Left forelimb (tissue), 1 donor: ENCODE measurements at regions not wholly inside any gene's neighbourhood (a gene's known extent, or its start where the extent isn't known, plus 50 kb on each side); places are given as distances from the start of the nearest gene placed in this dataset.

Source experiments
- DNase-seq: peaks from one replicate; pipeline ENCODE4 v3.0.0-alpha.2; 2018; ENCODE audit warnings: low spot score

DNA sequence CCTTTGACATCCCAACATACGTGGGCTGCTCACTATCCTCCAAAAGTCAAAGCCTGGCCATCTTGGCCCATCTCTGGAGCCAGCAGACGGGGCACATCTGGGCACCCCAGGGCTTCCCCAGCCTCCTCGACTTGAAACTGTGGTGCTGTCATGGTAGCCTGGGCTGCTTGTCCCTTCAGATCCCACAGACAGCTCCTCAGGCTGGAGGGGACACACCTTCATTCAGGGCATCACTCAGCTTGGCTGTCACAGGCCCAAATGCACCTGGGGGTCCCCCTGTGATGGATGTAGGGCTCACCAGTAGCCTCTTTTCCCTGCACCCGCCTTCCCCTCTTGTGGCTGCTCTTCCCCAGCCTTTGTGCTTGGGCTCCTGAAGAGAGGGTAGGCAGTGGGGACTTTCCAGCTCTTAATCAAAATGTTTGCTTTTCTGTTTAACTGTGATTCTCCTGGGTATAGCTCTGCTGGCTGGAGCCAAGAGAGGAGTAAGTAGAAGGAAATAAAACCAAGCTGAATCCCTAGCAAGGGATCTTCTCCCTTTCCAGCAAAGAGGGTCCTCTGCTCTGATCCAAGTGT, 92.3 kb downstream of the GYPC start:
- no peak for DNase-seq

DNA sequence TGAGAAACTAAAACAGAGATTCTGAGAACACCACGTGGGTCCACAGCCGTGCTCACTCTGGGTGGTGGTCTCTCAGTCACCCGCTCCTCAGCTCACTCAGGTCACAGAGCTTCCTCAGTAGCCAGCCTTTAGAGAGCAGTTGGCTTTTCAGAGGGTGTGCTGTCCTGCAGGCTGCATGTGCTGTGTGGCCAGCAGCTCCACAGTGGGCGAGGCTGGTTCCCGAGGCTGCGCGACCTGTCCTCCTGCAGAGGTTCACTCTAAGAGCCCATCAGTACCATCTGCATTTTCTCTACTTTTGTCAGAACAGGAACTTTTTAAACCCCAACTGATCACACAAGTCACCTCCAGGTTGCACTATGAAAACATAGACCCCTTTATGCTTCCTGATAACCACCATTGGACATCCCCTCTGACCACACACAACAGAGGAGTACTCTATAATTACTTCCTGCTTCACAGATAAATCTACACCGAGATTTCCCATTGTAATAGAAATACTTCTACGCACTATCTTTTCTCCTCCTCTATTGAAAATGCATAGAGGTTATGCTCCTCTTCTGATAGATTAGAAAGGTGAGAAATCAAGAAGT, 93.1 kb downstream of the GYPC start:
- no peak for DNase-seq

DNA sequence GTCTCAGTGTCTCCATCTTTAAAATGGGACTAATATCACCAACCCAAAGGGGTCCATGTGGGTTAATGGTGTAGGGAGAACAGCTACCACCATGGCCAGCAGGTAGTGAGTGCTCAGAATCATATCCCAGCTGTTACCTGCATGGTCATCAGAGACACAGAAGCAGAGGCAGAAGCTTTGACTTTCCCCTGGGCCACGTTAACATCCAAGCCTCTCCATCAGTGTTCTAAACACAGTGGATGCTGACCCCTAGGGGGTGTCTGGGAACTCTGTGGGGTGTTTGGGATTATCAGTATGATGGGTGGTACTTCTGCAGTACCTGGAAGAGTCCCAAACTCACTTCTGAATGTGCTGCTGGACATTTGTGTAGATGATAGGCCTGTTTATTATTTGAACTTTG, 93.6 kb downstream of the GYPC start:
- DNase-seq, result no peak

DNA sequence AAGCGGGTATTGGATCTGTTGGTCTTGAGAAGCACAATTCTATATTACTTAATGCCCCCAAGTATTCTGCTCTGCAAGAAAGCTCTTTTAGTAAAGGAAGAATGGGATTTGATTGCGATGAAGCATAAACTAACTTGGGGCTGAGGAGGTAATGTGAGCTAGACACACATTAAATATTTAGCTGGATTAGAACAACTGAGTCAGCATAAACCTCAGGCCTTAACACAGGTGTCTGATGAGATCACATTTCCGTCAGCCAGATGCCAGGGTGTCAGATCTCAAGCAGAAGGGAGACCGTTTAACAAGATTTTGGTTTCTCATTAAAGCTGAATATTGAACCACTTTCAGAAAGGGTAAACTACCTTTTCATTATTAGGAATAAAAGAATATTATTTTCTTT, 94.5 kb downstream of the GYPC start:
- no peak for DNase-seq

DNA sequence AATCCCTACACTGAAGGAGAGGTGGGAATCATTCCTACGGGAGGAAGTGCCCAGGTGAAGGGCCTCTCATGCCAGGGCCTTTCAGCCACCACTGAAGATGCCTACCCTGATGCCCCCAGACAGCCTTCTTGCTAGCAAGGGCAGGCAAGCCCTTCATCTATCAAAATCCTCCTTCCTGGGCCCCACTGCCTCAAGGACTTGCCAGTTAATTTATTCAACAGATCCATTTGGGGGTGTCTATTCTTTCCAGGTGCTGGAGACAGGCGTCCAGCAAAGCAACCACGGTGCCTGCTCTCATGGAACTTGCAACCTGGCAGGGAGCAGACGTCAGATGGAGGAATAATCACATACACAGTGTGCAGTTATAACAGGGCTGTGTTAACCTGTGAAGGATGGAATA, 95.5 kb downstream of the GYPC start:
- DNase-seq, result no peak

DNA sequence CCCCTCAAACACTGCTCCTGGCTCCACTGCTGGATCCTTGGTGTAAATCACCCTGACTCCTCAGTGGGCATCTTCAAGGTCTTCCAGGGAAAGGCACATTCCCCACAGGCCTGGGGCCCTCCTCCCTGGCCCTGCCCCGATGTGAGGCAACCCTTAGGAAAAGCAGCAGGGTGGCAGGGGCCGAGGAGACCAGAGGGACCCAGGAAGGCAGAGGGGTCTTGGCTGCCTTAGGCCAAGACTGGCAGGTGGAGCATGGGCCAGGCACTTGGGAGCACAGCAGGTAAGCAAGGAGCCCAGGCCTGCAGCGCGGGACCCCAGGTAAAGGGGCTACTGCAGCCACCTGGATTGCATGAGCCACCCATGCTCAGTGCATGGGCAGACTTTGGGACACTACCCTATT, 96.9 kb downstream of the GYPC start:
- DNase-seq, result no peak

DNA sequence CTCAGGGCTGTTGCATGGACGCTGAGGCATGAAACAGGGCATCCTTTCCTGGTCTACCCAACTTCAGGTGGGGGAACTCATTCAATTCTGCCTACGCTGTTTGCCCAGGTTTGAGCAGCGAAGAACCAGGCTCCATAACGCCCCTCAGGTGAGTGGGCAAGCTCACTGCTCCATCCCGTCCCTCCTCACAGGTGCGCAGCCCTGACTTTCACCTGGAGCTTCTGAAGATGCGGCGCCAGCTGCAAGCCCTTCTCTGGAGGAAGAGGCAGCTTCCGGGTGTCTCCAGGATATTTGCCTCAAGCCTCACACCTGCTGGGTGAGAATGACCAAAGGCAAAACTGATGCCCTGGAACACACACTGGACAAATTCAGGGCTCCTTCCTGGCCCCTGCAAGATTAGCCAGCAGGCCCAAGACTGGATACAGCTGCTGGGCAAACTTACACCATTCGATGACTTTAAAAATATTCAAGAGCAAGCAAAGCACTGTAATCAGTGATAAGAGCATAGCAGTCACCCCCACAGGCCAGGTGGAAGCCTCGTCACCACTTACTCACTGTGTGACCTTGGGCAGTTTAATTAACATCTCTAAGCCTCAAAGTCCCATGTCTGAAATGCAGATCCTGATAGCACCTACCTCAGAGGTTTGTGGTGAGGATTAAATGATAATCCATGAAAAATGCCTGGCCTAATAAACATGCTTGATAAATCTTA, 97.7 kb downstream of the GYPC start:
- no peak for DNase-seq

DNA sequence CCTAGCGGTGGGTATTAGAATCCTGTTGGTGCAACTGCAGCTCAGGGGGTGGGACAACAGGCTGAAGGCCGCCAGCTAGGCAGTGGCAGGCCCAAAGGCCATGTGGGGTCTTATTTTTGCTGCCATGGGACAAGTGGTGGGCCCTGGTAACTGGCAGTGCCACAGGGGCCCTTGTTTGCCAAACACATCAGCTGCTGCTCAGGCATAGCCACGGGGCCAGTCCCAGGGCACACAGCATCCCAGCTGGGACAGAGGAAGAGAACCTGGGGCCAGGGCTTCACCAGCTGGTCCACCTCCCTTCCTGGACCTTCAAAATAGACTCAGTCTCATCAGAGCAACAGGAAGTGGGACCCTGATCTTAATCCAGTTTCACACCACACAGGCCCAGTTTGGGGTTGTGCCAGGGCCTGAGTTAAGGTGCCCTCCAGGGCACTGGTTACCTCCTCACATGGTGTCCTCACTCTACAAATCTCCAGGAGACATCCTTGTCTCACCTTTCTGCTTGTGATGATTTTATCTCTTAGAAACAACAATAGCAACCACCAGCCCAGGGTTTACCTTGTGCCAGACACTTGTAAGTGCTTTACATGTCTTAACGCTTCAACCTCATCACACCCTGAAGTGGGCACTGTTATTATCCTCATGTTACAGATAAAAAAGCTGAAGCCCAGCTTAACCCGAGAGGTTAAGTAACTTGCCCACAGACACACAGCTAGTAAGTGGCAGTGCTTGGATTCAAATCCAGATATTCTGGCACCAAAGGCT, 98.5 kb downstream of the GYPC start:
- no peak for DNase-seq

DNA sequence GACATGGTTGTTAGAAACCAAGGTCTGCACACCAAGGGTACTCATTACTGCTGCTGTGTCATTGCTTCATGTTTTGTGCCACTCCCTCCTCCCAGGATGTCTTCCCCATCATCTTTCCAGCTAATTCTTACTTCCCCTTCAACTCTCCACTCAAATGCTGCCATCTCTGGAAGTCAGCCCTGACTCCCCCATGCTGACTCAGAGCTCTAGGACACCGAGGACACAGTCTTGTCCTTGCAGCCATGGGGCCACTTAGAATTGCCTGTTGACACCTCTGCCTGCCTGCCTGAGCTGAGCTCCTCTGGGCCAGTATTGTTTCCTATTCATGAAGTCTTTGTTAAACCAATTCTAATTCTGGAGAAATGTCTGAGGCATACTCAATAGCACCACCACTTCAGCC, 100.2 kb downstream of the GYPC start:
- DNase-seq, result no peak

DNA sequence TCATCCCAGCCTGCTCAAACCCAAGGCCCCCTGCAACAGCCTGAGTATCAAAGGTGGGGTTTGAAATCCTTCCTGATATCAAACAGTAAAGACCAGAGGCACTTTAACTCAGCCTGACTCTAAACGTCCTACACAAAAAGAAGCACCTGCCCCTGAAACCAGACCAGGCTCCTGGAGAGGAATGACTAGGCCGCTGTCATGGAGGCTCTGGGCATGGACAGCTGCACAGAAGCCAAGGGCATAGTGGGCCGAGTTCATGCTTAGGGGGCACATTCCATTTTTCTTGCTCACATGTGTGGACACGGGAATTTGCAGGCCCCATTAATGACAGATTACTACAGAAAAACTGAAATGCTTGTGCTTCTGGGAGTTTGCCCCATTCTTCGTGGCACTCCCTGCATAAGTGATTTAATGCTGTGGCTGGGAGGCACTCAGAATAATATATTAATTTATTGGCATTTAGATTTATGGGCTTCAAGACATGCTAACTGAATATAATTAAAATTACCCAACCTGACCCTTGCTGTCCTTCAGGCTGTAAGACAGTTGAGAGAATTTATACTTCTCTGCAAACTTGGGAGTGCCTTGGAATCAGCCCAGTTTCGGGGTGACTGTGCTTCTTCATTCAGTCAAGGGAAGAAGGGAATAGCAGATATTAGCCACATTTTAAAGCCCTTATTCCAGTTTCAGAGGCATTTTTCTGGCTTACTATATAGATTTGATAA, 105.5 kb downstream of the GYPC start:
- no peak for DNase-seq

DNA sequence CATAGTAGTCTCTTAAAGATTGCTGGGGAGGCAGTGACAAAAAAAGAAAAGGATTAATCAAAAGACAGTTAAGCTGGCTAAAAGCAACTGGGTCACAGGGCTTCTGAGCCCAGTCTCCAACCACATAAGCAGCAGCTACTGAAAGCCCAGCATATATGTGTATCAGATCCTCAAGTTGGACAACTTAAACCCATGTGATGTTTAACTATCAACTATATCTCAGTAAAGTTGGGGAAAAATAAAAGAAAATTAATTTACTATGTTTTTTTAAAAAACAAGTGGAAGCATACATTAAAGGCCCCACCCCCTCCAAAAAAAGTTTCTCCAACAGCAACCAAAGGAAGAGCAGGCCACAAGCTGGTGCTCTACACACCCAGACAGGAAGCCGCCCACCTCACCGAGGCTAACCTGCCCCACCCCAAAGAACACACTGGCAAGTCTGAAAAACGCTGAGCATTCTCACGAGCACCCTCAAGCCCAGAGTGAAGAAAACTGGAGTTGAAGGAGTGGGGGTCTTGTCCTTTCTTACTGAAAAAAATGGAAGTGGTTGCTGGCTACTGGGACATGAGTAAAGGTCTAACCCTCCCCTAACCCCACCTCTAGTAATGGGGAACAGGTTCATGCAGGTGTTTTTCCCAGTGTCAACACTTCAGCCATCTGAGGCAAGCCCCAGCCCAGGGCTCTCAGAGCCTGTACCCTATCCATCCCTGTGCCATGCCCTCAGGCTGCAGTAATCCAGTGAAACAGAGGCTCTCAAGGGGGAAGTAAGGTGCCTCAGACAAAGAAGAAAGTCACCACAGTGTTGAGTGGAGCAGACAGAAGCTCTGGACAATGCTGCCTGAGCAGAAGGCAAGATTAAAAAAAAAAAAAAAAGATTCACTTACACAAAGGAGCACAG, 106.3 kb downstream of the GYPC start:
- DNase-seq, result no peak

DNA sequence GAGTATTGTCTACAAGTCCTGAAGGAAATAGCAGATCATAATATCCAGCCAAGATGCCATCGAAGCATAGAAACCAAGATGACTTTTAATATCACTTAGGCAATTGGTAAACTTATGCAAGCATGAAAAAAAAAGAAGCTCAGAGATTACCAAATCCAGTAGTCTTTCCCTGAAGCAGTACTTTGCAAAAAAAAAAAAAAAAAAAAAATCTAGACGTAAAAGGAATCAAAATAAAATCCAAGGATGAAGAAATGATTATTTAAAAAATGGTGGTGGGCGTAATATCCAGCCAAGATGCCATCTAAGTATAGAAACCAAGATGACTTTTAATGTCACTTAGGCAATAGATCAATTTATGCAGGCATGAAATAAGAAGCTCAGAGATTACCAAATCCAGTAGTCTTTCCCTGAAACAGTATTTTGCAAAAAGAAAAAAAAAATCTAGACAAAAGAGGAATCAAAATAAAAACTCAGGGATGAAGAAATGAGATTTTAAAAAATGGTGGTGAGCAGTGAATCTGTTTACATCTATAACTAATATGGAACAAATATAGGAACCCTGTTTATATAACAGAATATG, 108.8 kb downstream of the GYPC start:
- no peak for DNase-seq

DNA sequence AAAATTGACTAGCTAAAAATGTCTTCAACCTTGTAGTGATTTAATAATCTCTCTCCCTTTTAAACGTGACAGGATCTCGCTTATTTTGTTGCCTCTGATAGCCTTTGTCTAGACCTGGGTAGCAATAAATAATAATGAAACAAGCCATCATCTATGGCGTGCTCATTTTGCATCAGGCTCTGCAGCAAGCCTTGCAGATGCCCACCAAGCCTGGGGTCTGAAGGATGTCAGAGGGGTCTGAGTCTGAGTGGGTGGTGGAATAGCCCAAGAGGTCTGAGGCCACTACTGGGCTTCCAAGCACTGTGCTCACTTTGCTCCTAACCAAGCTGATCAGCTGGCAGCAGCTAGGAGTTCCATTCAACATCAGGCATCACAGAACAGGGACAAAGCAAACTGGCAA, 109.4 kb downstream of the GYPC start:
- DNase-seq, result no peak

DNA sequence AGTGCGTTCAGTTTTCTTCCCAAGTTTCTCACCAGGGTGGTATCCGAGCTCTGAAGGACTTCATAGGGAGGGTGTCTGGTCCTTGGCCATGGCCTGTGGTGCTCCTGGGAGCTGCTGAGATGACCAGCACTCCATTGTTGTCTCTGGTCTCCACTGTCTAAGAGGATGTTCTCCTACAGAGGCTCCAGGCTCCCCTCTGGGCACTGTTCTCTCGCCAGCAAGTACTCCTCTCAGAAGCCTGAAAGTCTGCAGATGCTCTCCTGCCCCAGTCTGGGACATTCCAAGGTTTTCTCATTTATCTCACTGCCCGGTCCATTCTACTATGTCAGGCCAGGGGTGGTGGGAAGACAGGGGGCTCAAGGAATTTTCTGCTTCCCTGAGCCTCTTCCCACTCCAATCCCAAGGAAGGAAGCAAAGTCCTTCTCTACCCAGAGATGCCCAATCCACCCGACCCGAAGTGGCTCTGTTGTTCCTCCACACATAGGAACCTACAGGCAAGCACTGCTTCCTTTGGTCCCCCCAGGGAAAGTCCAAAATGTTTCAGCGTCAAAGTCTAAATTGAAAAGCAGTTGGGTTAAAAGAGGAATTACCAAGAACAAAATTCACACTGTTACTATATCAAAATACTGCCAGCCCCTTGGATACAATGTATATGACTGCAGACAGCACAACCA, 110.5 kb downstream of the GYPC start:
- DNase-seq, result no peak

DNA sequence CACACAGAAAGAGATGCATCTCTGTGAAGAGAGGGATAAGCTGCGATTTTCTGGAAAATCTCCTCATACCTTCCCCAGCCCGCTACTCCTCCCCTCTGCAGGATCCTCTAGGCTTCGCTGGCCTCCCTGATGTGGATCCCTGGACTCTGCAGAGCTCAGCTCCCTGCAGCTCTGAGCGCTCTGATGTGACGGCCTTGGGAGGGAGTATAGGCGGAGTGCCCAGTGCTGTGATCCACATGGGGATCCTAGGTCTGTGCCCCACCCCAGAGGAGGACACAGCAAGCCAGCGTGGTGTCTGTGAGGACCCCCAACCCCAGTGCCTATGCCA, 111.0 kb downstream of the GYPC start:
- DNase-seq, result no peak

DNA sequence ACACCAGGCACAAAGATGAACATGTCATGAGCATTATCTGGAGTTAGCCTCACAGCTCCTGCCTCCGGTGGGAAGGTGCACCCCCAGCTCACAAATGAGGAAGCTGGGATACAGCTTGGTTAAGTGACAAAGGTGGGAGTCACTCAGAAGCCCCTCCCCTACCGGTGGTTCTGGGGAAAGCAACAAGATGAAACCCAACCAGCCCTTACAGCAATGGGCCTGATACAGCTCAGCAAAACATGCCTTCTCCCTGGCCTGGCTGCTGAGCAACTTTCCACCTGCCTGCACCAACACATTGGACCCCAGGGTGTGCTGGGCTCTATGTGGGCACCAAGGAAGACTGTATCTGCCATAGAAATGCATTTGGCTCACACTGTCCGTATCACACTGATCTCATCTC, 113.2 kb downstream of the GYPC start:
- peak; percentile 30 for DNase-seq

DNA sequence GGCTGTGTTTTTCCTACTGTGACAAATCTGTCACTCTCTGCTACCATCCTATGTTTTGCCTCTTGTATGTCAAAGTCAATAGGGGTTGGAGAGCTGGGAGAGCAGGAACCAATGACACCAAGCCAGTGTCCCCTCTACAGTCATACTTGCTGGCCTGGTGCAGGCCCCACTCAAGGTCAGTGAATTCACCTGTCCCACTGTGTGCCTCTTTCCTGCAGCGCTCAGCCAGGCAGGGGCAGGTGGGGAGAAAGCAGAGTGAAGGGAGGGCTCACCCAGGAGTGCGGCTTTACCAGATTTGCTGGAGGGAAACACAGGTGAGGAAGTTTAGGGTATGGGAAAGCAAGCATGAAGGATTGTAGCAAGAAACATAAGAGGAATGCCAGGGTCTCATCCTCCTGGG, 114.5 kb downstream of the GYPC start:
- DNase-seq, result peak; percentile 49

DNA sequence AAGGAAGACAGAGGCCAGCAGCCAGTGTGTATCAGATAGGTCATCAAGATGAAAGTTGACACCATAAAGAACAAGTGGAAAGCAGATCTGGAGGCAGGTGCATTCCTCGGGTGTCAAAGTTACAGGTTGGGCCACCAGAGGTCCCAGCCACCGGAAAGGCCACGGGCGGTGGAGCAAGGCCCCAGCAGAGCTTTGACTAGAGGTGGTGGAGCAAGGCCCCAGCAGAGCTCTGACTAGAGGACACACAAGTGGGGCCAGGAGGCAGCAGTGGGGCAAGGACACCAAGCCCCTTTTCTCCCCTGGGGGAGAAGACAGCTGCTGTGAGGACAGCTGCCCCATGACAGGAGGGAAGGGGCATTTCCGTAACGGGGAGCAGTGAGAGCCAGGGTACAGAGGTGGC, 115.1 kb downstream of the GYPC start:
- DNase-seq, result no peak

DNA sequence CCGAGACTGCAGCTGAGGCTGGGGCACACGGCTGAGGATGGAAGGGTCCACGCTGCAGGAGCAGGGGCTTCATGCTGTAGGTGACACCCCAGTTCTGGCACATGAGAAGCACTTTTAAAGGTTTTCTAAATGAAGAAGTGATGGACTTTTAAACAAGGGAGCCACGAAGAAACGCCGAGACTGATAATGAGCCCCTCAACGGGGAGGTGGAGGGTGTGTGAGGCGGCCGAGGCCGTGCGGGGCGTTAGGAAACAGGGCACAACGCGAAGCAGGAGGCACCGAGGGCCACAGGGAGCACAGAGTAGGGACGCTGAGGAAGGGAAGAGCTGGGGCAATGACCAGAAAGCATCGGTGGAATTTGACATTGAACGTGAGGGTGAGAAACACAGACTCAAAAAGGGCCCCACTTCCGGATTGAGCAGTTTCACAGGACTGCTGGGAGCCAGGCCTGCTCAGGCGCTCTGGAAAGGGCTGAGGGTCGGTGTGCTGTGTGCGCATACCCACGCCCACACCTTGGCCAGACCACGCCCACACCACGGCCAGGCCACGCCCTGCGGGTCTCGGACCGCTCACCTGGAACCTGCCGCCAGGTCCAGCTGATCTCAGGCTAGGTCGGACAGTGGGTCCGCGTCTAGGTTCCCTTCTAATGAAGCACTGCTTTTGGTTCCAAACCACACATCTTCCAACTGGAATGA, 115.7 kb downstream of the GYPC start:
- peak; percentile 45 for DNase-seq

DNA sequence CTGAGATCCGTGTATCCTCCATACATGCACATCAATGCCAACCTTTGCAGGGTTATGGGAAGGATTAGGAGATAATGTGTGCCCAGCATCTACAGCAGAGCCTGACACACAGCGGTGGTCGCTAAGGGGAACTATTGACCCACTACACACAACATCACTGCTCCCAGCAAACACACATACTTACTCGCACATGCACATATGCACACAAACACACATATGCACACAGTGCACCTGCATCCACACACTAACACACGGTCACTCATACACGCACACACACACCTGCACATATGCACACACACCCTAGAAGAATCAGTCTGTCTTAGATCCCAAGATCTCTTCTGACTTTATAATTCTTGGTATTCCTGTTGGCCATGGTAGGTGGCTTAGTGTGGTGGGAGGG, 118.3 kb downstream of the GYPC start:
- DNase-seq, result no peak
